Cardiac fibroblast (primary cell): ENCODE measurements at regions not wholly inside any gene's neighbourhood (a gene's known extent, or its start where the extent isn't known, plus 50 kb on each side); places are given as distances from the start of the nearest gene placed in this dataset.
"Not testable (repeated sequence)": the region's sequence is repeated elsewhere in the genome, so short reads cannot be mapped to it uniquely, and the experiment has no call there.

Source experiments
- DNase-seq, 2 donors: peaks; one replicate each; pipeline versions ENCODE4 v3.0.0 to v3.0.0-alpha.2; 2010; ENCODE audit warnings: low read depth in 2 of 2
- H3K4me3 ChIP-seq, 2 donors: replicated peaks in 1 of 2; 1 replicate in 1 of 2; 2 replicates in 1 of 2; pipeline ENCODE4 v1.5.1; 2011; ENCODE audit warnings: low read depth in 2 of 2, low read length in 2 of 2, mild to moderate bottlenecking in 2 of 2, moderate library complexity in 1 of 2
- TF ChIP-seq, protein P1 (sequence below): IDR thresholded peaks from one replicate; pipeline ENCODE4 v1.5.1; 2011; ENCODE audit warnings: low read depth, mild to moderate bottlenecking, low read length, inconsistent platforms

- no peak for DNase-seq
These were observed 554.4 kb upstream of the FAM98A start for GRCh38 chr2:34153484-34153883.

DNA sequence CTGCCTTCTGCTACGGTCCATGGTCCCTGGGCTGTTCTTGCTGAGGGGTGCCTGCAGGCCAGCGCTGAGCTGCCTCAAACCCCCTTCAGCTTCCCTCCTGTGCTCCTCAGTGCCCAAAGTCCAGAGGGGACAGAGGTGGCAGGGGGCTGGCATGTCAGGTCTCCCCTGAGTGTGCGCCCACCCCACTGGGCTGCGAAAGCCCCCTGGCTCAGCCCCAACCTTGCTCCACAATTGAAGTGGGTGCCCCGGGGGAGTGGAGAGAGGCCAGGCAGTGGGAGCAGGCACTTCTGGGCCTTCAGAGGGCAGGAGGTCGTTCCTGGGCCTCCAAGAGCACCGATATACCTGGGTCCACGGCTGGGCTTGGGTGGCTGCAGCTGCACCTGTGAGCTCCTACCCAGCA, 548.7 kb upstream of the FAM98A start:
- no peak for DNase-seq
- TF ChIP-seq, protein P1, sequence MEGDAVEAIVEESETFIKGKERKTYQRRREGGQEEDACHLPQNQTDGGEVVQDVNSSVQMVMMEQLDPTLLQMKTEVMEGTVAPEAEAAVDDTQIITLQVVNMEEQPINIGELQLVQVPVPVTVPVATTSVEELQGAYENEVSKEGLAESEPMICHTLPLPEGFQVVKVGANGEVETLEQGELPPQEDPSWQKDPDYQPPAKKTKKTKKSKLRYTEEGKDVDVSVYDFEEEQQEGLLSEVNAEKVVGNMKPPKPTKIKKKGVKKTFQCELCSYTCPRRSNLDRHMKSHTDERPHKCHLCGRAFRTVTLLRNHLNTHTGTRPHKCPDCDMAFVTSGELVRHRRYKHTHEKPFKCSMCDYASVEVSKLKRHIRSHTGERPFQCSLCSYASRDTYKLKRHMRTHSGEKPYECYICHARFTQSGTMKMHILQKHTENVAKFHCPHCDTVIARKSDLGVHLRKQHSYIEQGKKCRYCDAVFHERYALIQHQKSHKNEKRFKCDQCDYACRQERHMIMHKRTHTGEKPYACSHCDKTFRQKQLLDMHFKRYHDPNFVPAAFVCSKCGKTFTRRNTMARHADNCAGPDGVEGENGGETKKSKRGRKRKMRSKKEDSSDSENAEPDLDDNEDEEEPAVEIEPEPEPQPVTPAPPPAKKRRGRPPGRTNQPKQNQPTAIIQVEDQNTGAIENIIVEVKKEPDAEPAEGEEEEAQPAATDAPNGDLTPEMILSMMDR, result no peak
- H3K4me3 ChIP-seq, result no peak overlapping the region

More at GRCh38 chr2:34153484-34153883, 554.4 kb upstream of the FAM98A start:
- TF ChIP-seq, protein P1, result no peak
- no peak overlapping the region for H3K4me3 ChIP-seq

GRCh38 chr2:34143149-34143548, 544.0 kb upstream of the FAM98A start:
- TF ChIP-seq, protein P1, result no peak
- DNase-seq, result no peak
- H3K4me3 ChIP-seq, result no peak overlapping the region

DNA sequence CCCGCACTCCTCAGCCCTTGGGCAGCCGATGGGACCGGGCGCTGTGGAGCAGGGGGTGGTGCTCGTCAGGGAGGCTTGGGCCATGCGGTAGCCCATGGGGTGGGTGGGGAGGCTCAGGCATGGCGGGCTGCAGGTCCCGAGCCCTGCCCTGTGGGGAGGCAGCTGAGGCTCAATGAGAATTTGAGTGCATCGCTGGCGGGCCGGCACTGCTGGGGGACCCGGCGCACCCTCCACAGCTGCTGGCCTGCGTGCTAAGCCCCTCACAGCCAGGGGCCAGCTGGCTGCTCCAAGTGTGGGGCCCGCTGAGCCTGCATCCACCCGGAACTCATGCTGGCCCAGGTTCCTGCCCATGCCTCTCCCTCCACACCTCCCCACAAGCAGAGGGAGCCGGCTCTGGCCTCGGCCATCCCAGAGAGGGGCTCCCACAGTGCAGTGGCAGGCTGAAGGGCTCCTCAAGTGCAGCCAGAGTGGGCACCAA, 543.5 kb upstream of the FAM98A start:
- not testable (repeated sequence) for H3K4me3 ChIP-seq, DNase-seq

DNA sequence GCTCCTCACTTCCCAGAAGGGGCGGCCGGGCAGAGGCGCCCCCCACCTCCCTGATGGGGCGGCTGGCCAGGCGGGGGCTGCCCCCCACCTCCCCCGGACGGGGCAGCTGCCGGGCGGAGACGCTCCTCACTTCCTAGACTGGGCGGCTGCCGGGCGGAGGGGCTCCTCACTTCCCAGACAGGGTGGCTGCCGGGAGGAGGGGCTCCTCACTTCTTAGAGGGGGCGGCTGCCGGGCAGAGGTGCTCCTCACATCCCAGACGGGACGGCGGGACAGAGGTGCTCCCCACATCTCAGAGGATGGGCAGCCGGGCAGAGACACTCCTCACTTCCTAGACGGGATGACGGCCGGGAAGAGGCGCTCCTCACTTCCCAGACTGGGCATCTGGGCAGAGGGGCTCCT, 534.0 kb upstream of the FAM98A start:
- not testable (repeated sequence) for H3K4me3 ChIP-seq, DNase-seq

GRCh38 chr2:34126279-34126678, 527.2 kb upstream of the FAM98A start:
- TF ChIP-seq, protein P1, result no peak
- DNase-seq, result no peak
- no peak overlapping the region for H3K4me3 ChIP-seq

GRCh38 chr2:34123996-34124785, 525.1 kb upstream of the FAM98A start:
- TF ChIP-seq, protein P1, result no peak
- DNase-seq, result no peak
- no peak overlapping the region for H3K4me3 ChIP-seq

DNA sequence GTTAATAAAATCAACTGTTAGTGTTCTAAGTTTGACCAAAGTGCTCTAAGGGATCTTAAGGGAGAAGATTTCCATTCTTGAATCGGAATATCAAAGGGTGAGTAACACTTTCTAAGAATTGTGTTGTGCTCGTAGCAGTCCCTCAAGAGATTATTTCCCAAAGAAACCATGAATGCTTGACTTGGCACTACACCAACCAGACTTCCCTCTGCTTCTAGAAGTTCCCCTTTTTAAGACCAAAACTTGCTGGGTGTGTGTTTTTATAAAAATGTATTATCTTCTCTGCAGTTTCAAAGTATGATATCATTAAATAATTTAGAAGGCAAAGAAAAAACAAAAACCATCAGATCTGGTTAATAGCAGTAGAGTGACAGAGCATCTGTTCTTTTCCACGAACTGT, 522.0 kb upstream of the FAM98A start:
- DNase-seq, result no peak
- no peak overlapping the region for H3K4me3 ChIP-seq
- TF ChIP-seq, protein P1, result no peak
